ENCODE measurements at regions not wholly inside any gene's neighbourhood (a gene's known extent, or its start where the extent isn't known, plus 50 kb on each side); places are given as distances from the start of the nearest gene placed in this dataset.

GRCh38 chr6:103872678-103873077 is 987.0 kb downstream of the HACE1 start:
- TF ChIP-seq CTCF (IDR thresholded peaks at IDR 0.05; ENCODE audit: control extremely low read depth in 1 of 3, insufficient read depth in 1 of 3, low read depth in 1 of 3, low read length in 3 of 3): no peak
- no peak for TF ChIP-seq SP1 (IDR thresholded peaks at IDR 0.05; ENCODE audit: low read depth, low read length)
- no peak for TF ChIP-seq EP300 (IDR thresholded peaks at IDR 0.05; ENCODE audit: borderline replicate concordance in 1 of 2, low read depth in 2 of 2, low read length in 2 of 2)
- TF ChIP-seq TAF1 (IDR thresholded peaks at IDR 0.05; ENCODE audit: low read depth, low read length): no peak
- TF ChIP-seq POLR2A (IDR thresholded peaks at IDR 0.05; ENCODE audit: control extremely low read depth in 1 of 2, low read depth in 2 of 2, low read length in 2 of 2): no peak
- TF ChIP-seq ATF3 (IDR thresholded peaks at IDR 0.05; ENCODE audit: insufficient read depth, low read depth, low read length): no peak
- TF ChIP-seq YY1 (IDR thresholded peaks at IDR 0.05; ENCODE audit: low read depth, low read length): no peak
- no peak for TF ChIP-seq POLR2AphosphoS5 (IDR thresholded peaks at IDR 0.05; ENCODE audit: low read depth, low read length)
- no peak for TF ChIP-seq SRF (IDR thresholded peaks at IDR 0.05; ENCODE audit: low read depth, low read length)
- no peak for TF ChIP-seq RNF2 (IDR thresholded peaks at IDR 0.05; ENCODE audit: borderline replicate concordance, low read depth, low read length, missing control alignments, poor library complexity, severe bottlenecking)
- no peak for TF ChIP-seq MAX (IDR thresholded peaks at IDR 0.05)
- no peak for TF ChIP-seq RBBP5 (IDR thresholded peaks at IDR 0.05; ENCODE audit: borderline replicate concordance, low read depth, low read length)
- no peak for TF ChIP-seq ZNF274 (IDR thresholded peaks at IDR 0.05; ENCODE audit: borderline replicate concordance, extremely low read depth, low read length)

All from H1 (cell line).